GM21825 (cell line): ENCODE measurements at regions not wholly inside any gene's neighbourhood (a gene's known extent, or its start where the extent isn't known, plus 50 kb on each side); places are given as distances from the start of the nearest gene placed in this dataset.
"Not testable (repeated sequence)": the region's sequence is repeated elsewhere in the genome, so short reads cannot be mapped to it uniquely, and the experiment has no call there.

Experiments
- ATAC-seq: cut with Tn5 transposase; IDR thresholded peaks from one replicate; pipeline ENCODE4 v1.9.1; 2021; ENCODE audit warnings: mild to moderate bottlenecking, moderate library complexity; ENCODE audit not compliant: unreplicated experiment

GRCh38 chr4:33065749-33066148, 2345.6 kb downstream of the PCDH7 start:
- no peak for ATAC-seq

- no peak for ATAC-seq
Measured at GRCh38 chr4:33067221-33067620, 2347.1 kb downstream of the PCDH7 start.

GRCh38 chr4:33068539-33068938, 2348.4 kb downstream of the PCDH7 start:
- ATAC-seq, result no peak

- ATAC-seq, result no peak
Measured at GRCh38 chr4:33071535-33071934, 2351.4 kb downstream of the PCDH7 start.

- no peak for ATAC-seq
Measured at GRCh38 chr4:33072298-33073089, 2352.3 kb downstream of the PCDH7 start.

- ATAC-seq, result no peak
Measured at GRCh38 chr4:33073811-33074210, 2353.6 kb downstream of the PCDH7 start.

- ATAC-seq, result no peak
Measured at GRCh38 chr4:33078145-33078544, 2358.0 kb downstream of the PCDH7 start.

- ATAC-seq, result no peak
Measured at GRCh38 chr4:33080275-33080674, 2360.1 kb downstream of the PCDH7 start.

GRCh38 chr4:33085709-33086108, 2365.5 kb downstream of the PCDH7 start:
- ATAC-seq, result no peak

- no peak for ATAC-seq
Measured at GRCh38 chr4:33086331-33086925, 2366.3 kb downstream of the PCDH7 start.

- ATAC-seq, result no peak
Measured at GRCh38 chr4:33088713-33089112, 2368.5 kb downstream of the PCDH7 start.

GRCh38 chr4:33090910-33091309, 2370.7 kb downstream of the PCDH7 start:
- ATAC-seq, result no peak

GRCh38 chr4:33091961-33092360, 2371.8 kb downstream of the PCDH7 start:
- no peak for ATAC-seq

GRCh38 chr4:33104273-33104672, 2384.1 kb downstream of the PCDH7 start:
- ATAC-seq, result peak; percentile 69

- ATAC-seq, result no peak
Measured at GRCh38 chr4:33107814-33108213, 2387.6 kb downstream of the PCDH7 start.

- no peak for ATAC-seq
Measured at GRCh38 chr4:33111117-33111516, 2390.9 kb downstream of the PCDH7 start.

GRCh38 chr4:33116871-33117270, 2396.7 kb downstream of the PCDH7 start:
- no peak for ATAC-seq

GRCh38 chr4:33126002-33126401, 2405.8 kb downstream of the PCDH7 start:
- no peak for ATAC-seq

GRCh38 chr4:33130662-33131061, 2410.5 kb downstream of the PCDH7 start:
- ATAC-seq, result not testable (repeated sequence)

- no peak for ATAC-seq
Measured at GRCh38 chr4:33133723-33134122, 2413.6 kb downstream of the PCDH7 start.

GRCh38 chr4:33134366-33134765, 2414.2 kb downstream of the PCDH7 start:
- ATAC-seq, result no peak

- no peak for ATAC-seq
Measured at GRCh38 chr4:33149658-33150524, 2429.7 kb downstream of the PCDH7 start.
